ENCODE measurements at regions not wholly inside any gene's neighbourhood (a gene's known extent, or its start where the extent isn't known, plus 50 kb on each side); places are given as distances from the start of the nearest gene placed in this dataset.

DNA sequence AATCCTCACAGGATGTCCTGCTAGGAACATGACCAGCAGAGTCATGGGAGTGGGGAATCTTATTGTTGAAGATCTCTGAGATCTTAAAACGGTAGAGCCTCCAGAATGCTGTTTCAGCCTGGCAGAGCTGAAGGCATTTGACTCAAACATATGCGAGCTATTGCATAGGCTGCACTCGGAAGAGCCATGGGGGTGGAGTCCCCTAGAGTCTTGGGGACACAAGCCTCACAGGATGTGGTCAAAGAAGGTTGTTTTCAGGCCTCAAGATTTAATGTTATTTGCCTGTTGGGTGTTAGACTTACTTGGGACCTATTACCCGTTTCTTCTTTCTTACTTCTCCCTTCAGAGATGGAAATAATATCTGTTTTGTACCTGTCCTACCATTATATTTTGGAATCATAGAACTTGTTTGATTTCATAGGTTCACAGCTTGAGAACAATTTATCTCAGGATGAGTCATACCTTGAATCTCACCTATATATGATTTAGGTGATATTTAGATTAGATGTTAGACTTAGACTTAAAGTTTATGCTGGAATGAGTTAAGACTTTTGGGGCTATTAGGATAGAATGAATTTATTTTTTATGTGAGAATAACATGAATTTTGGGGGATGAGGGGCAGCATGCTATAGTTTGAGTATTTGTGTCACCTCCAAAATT is 172.2 kb upstream of the ATP2B1 start:
- TF ChIP-seq, protein P1, sequence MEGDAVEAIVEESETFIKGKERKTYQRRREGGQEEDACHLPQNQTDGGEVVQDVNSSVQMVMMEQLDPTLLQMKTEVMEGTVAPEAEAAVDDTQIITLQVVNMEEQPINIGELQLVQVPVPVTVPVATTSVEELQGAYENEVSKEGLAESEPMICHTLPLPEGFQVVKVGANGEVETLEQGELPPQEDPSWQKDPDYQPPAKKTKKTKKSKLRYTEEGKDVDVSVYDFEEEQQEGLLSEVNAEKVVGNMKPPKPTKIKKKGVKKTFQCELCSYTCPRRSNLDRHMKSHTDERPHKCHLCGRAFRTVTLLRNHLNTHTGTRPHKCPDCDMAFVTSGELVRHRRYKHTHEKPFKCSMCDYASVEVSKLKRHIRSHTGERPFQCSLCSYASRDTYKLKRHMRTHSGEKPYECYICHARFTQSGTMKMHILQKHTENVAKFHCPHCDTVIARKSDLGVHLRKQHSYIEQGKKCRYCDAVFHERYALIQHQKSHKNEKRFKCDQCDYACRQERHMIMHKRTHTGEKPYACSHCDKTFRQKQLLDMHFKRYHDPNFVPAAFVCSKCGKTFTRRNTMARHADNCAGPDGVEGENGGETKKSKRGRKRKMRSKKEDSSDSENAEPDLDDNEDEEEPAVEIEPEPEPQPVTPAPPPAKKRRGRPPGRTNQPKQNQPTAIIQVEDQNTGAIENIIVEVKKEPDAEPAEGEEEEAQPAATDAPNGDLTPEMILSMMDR (IDR thresholded peaks at IDR 0.05; ENCODE audit: borderline replicate concordance, extremely low read depth, low read length, poor library complexity, severe bottlenecking) = no peak
- TF ChIP-seq EZH2 (IDR thresholded peaks at IDR 0.05; ENCODE audit: borderline replicate concordance, low read depth, low read length, severe bottlenecking) = no peak
